ENCODE measurements at regions not wholly inside any gene's neighbourhood (a gene's known extent, or its start where the extent isn't known, plus 50 kb on each side); places are given as distances from the start of the nearest gene placed in this dataset.

DNA sequence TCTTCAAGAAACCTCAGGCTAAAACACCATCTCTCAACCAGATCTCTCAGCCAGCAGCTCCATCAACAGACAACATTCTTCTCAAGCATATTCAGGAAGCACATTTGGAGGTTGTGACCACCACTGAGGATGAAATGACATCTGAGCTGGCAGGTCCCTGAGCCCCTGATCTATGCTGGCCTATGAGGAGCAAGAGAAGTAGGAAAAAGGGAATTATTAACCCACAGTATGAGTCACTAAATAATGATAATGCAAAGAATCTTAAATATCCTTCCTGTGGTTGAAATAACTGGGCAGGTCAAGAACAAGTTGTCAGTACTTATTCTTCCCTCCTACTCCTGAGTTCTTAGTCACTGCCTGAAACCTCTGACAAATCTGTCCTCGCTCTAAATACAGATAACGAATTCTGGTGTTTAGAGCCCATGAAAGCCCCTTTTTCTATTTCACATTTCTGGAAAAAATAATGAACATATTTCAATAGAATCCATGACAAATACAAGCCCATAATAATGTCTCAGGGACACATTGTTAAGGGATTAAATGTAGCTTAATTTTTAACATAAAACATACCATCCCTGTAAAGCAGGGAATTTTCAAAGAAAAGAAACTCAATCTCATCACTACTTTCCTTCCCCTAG, 225.8 kb upstream of the IRS2 start:
- H3K4me3 ChIP-seq (ENCODE audit: low read length): no peak overlapping the region
- DNase-seq (ENCODE audit: low read depth): peak; percentile 85
- TF ChIP-seq, protein P1, sequence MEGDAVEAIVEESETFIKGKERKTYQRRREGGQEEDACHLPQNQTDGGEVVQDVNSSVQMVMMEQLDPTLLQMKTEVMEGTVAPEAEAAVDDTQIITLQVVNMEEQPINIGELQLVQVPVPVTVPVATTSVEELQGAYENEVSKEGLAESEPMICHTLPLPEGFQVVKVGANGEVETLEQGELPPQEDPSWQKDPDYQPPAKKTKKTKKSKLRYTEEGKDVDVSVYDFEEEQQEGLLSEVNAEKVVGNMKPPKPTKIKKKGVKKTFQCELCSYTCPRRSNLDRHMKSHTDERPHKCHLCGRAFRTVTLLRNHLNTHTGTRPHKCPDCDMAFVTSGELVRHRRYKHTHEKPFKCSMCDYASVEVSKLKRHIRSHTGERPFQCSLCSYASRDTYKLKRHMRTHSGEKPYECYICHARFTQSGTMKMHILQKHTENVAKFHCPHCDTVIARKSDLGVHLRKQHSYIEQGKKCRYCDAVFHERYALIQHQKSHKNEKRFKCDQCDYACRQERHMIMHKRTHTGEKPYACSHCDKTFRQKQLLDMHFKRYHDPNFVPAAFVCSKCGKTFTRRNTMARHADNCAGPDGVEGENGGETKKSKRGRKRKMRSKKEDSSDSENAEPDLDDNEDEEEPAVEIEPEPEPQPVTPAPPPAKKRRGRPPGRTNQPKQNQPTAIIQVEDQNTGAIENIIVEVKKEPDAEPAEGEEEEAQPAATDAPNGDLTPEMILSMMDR (IDR thresholded peaks at IDR 0.05; ENCODE audit: insufficient read depth, low read depth, low read length, missing control alignments): no peak

DNA sequence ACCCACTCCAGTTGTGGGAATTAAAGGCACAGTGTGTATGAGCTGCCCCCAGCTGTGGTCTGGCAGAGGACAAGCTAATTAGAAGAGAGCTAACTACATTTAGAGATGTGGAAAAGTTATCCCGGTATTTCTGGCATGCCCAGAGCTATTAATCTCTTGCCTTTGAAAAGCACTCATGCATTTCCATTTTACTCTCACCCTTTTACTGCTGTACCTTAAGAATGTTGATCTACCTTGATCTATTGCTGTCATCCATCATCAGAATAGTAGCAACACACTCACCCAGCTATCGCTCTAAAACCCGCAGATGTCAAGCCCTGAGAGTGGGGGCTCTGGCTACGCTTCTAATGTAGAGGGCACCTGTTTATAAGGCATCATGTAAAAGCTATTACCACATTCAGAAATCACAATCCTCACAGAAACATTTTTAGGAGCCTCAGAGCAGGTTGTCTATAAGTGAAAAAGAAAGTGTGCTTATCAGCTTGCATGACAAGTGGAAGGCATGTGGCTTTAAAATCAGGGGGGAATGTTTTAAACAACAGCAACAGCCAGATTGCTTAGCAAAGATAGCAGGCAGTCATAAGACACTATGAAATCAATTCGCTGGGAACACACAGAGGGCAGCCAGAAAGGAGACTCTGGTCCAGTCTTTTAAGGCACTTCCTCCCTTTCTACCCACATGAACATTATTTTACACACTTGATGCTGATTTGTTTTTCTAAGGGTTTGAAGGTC, 224.2 kb upstream of the IRS2 start:
- DNase-seq (ENCODE audit: low read depth): no peak
- TF ChIP-seq, protein P1 (IDR thresholded peaks at IDR 0.05; ENCODE audit: insufficient read depth, low read depth, low read length, missing control alignments): no peak
- H3K4me3 ChIP-seq (ENCODE audit: low read length): no peak overlapping the region

DNA sequence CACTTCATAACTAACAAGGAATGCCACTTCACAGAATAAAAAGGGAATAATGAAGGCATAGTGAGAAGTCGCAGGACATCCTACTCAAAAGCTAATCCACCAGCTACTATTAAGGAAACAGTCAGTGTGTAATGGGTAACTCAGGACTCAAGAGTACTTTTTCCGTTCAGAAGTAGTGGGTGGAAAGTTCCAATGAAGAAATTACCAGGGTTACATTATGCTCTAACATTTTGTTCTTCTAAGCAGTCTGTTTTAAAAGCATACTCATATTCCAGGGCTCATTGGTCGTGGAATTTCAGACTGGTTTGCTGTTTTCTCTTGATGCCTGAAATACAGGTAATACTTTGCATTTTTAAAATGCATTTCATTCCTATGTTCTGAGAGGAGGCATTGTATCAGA, 222.4 kb upstream of the IRS2 start:
- DNase-seq (ENCODE audit: low read depth): no peak
- TF ChIP-seq, protein P1 (IDR thresholded peaks at IDR 0.05; ENCODE audit: insufficient read depth, low read depth, low read length, missing control alignments): no peak

DNA sequence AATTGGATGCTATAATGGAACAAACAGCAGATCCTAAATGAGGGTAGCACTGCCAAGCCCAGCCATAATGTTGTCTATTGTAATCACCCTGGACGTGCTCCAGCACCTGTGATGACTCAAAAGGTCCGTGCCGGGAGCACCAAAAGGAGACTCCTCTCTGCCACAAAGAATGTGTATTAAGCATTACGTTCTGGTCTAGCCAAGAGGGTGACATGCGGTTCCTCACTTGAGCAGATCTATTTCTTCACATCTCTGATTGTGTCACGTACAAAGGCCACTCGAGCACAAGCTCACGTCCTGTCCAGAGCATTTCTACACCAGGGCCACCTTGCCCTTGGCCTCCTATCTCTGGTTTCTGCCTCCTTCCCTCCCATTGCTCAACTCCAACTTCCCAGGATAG, 219.9 kb upstream of the IRS2 start:
- DNase-seq (ENCODE audit: low read depth): peak; percentile 88
- TF ChIP-seq, protein P1 (IDR thresholded peaks at IDR 0.05; ENCODE audit: insufficient read depth, low read depth, low read length, missing control alignments): no peak

More for the DNA sequence above, 222.4 kb upstream of the IRS2 start:
- H3K4me3 ChIP-seq (ENCODE audit: low read length): no peak overlapping the region

DNA sequence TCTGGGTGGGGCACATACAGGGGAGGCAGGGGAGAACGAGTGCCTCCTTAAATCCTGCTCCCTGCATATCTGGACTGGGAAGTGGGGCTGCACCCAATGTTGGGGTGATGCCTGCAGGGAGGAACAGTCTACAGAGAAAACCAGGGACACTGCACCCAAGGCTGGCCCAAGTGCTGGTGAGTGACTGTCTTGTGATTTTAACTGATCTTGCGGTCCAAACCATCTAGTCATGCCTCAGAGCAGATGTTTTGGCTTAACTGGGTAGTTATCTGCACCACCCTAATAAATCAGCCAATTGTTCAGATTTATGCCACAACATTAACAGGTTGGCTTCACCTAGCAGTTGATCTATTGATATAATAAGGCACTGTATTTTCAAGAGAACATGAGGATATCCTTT, 219.2 kb upstream of the IRS2 start:
- H3K4me3 ChIP-seq (ENCODE audit: low read length): no peak overlapping the region
- TF ChIP-seq, protein P1 (IDR thresholded peaks at IDR 0.05; ENCODE audit: insufficient read depth, low read depth, low read length, missing control alignments): no peak
- DNase-seq (ENCODE audit: low read depth): no peak

More for the DNA sequence above, 219.9 kb upstream of the IRS2 start:
- no peak overlapping the region for H3K4me3 ChIP-seq (ENCODE audit: low read length)

DNA sequence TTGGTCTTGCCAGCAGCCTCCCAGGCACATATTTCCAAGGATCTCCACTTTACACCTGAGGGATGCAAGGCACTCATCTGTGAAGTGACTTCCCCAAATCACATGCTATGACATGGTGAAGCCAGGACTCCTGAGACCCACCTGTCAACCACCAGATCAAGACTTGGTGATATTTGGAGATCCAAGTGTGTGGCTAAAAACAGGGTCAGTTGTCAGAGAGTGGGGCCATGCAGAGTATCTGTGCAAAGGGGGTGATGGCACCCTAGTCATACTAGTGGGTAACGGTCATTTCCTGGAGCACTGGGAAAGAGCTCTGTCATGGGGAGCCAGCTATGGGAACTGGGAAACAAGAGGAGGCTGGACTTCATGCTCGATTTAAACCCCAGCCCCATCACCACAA, 218.4 kb upstream of the IRS2 start:
- no peak for DNase-seq (ENCODE audit: low read depth)
- TF ChIP-seq, protein P1 (IDR thresholded peaks at IDR 0.05; ENCODE audit: insufficient read depth, low read depth, low read length, missing control alignments): no peak
- no peak overlapping the region for H3K4me3 ChIP-seq (ENCODE audit: low read length)
